ENCODE measurements at regions not wholly inside any gene's neighbourhood (a gene's known extent, or its start where the extent isn't known, plus 50 kb on each side); places are given as distances from the start of the nearest gene placed in this dataset.

GRCh38 chr15:95647531-95648277, 682.8 kb upstream of the NR2F2 start:
- no peak for TF ChIP-seq CTCF (IDR thresholded peaks at IDR 0.05; ENCODE audit: partially characterized antibody, unreplicated experiment)
- no peaks in the 10 kb centered on the region for H3K4me1 Mint-ChIP-seq (ENCODE audit: low read depth, unreplicated experiment)
- no peak overlapping the region for H3K4me3 Mint-ChIP-seq (ENCODE audit: unreplicated experiment)
- H3K27ac Mint-ChIP-seq (ENCODE audit: unreplicated experiment): no peak overlapping the region
- no peaks in the 10 kb centered on the region for H3K9me3 Mint-ChIP-seq (ENCODE audit: unreplicated experiment)
- H3K27me3 Mint-ChIP-seq (ENCODE audit: unreplicated experiment): no peaks in the 10 kb centered on the region
- DNase-seq: no peak
- H3K36me3 Mint-ChIP-seq (ENCODE audit: unreplicated experiment): no peaks in the 10 kb centered on the region

GRCh38 chr15:95653361-95653805, 677.1 kb upstream of the NR2F2 start:
- TF ChIP-seq CTCF (IDR thresholded peaks at IDR 0.05; ENCODE audit: partially characterized antibody, unreplicated experiment): no peak
- DNase-seq: no peak
- Mint-ChIP-seq H3K4me3 (ENCODE audit: unreplicated experiment) (no peak overlapping the region), H3K9me3 (ENCODE audit: unreplicated experiment) (no peaks in the 10 kb centered on the region), H3K36me3 (ENCODE audit: unreplicated experiment) (no peaks in the 10 kb centered on the region), H3K27me3 (ENCODE audit: unreplicated experiment) (peaks cover 2% of the 10 kb centered on the region), H3K4me1 (ENCODE audit: low read depth, unreplicated experiment) (no peaks in the 10 kb centered on the region), H3K27ac (ENCODE audit: unreplicated experiment) (no peak overlapping the region)

- no peaks in the 10 kb centered on the region for H3K9me3 Mint-ChIP-seq (ENCODE audit: unreplicated experiment)
- DNase-seq: no peak
These were observed 675.4 kb upstream of the NR2F2 start for GRCh38 chr15:95655089-95655607.

GRCh38 chr15:95656595-95656994, 673.9 kb upstream of the NR2F2 start:
- TF ChIP-seq CTCF (IDR thresholded peaks at IDR 0.05; ENCODE audit: partially characterized antibody, unreplicated experiment): no peak
- Mint-ChIP-seq H3K4me3 (ENCODE audit: unreplicated experiment) (no peak overlapping the region), H3K27ac (ENCODE audit: unreplicated experiment) (no peak overlapping the region), H3K4me1 (ENCODE audit: low read depth, unreplicated experiment) (peaks cover 2% of the 10 kb centered on the region), H3K36me3 (ENCODE audit: unreplicated experiment) (no peaks in the 10 kb centered on the region), H3K9me3 (ENCODE audit: unreplicated experiment) (no peaks in the 10 kb centered on the region), H3K27me3 (ENCODE audit: unreplicated experiment) (peaks cover 4% of the 10 kb centered on the region)
- no peak for DNase-seq

More at GRCh38 chr15:95655089-95655607, 675.4 kb upstream of the NR2F2 start:
- no peak overlapping the region for H3K4me3 Mint-ChIP-seq (ENCODE audit: unreplicated experiment)
- H3K4me1 Mint-ChIP-seq (ENCODE audit: low read depth, unreplicated experiment): peaks cover 2% of the 10 kb centered on the region
- peaks cover 4% of the 10 kb centered on the region for H3K27me3 Mint-ChIP-seq (ENCODE audit: unreplicated experiment)
- H3K27ac Mint-ChIP-seq (ENCODE audit: unreplicated experiment): no peak overlapping the region
- H3K36me3 Mint-ChIP-seq (ENCODE audit: unreplicated experiment): no peaks in the 10 kb centered on the region
- no peak for TF ChIP-seq CTCF (IDR thresholded peaks at IDR 0.05; ENCODE audit: partially characterized antibody, unreplicated experiment)

- no peaks in the 10 kb centered on the region for H3K36me3 Mint-ChIP-seq (ENCODE audit: unreplicated experiment)
- H3K4me3 Mint-ChIP-seq (ENCODE audit: unreplicated experiment): no peak overlapping the region
- DNase-seq: no peak
- H3K27me3 Mint-ChIP-seq (ENCODE audit: unreplicated experiment): peaks cover 2% of the 10 kb centered on the region
- peaks cover 2% of the 10 kb centered on the region for H3K4me1 Mint-ChIP-seq (ENCODE audit: low read depth, unreplicated experiment)
- TF ChIP-seq CTCF (IDR thresholded peaks at IDR 0.05; ENCODE audit: partially characterized antibody, unreplicated experiment): no peak
- H3K9me3 Mint-ChIP-seq (ENCODE audit: unreplicated experiment): no peaks in the 10 kb centered on the region
- no peak overlapping the region for H3K27ac Mint-ChIP-seq (ENCODE audit: unreplicated experiment)
These were observed 671.7 kb upstream of the NR2F2 start for GRCh38 chr15:95658799-95659198.

All from glutamatergic neuron (in vitro differentiated cells).